Midbrain (tissue), 1 donor: ENCODE measurements at regions not wholly inside any gene's neighbourhood (a gene's known extent, or its start where the extent isn't known, plus 50 kb on each side); places are given as distances from the start of the nearest gene placed in this dataset.

Experiments used
- DNase-seq: peaks from one replicate; lab custom pipeline; 2025; lab: John Stamatoyannopoulos, UW

DNA sequence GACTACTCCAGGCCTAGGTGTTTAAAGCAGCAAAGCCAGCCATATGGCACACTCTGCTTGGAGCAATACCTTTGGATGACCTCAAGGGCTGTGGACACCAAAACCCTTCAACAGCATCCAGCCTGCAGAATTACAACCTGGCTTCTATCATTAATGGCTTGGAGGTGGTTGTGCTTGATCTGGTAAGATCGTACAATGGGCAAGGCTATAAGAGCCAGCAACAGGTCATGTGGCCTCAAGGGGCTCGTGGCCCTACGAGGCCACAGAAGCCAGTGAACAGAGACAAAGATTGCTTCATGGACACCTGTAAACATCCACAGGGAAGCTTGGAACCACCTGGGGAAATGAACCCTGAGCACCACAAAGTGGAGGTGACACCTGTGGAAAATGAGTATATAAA is 657.3 kb downstream of the BCL11B start:
- no peak for DNase-seq

DNA sequence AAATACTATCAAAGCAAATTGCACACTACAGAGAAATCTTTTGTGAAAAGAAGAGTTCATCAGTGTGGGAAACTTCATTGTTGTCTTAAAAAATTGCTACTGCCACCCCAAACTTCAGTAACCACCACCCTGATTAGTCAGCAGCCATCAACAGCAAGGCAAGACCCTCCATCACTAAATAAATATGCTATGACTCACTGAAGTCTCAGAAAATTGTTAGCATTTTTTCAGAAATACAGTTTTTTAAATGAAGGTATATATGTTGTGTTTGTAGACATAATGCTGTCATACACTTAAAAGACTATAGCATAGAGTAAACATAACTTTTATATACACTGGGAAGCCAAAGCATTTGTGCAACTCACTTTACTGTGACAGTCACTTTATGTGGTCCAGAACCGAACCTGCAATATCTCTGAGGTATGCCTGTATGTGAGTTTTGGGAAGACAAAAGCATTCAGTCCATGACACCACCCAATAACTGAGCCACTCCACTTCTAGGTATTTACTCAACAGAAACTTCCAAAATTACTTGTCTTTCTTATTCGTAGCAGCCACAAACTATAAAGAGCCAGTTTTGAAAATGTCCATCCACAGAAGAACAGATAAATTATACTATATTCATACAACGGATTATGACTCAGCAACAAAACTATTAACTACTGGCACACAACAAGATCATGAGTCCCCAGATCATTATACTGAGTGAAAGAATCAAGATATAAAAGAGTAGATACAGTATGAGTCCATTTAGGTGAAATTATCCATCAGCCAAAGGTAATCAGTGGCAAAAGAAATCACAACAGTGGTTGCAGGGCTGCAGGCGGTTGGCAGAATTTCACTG is 649.6 kb downstream of the BCL11B start:
- DNase-seq: no peak

DNA sequence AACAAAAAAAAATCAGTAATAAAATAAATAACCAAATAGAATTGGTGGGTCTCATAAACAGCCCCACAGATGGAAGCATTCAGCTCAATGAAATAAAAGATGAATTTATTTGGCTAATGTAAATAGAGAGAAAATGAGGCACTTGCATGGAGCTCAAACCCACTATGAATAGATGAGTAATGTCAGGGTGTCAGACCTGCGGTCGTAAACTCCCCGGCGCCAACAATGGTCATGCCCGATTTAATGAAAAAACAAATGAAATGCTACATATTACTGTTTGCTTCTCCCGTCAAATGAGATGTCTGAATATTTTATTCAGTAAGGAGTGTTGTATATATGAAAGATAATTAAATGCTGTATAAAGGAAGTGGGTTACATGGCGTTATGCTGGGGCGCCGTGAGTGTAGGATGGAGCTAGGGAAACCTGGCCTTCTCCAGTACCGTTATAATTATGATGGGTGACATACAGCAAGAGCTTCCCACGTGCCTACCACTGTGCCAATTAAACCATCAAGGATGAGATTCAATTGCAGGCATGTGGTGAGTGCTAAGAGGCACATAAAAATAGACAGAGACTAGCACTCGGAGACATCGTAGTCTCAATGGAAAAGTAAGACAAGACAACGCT is 648.1 kb downstream of the BCL11B start:
- DNase-seq: no peak

GRCh38 chr14:98633380-98633779 is 638.6 kb downstream of the BCL11B start:
- DNase-seq: peak; percentile 85

DNA sequence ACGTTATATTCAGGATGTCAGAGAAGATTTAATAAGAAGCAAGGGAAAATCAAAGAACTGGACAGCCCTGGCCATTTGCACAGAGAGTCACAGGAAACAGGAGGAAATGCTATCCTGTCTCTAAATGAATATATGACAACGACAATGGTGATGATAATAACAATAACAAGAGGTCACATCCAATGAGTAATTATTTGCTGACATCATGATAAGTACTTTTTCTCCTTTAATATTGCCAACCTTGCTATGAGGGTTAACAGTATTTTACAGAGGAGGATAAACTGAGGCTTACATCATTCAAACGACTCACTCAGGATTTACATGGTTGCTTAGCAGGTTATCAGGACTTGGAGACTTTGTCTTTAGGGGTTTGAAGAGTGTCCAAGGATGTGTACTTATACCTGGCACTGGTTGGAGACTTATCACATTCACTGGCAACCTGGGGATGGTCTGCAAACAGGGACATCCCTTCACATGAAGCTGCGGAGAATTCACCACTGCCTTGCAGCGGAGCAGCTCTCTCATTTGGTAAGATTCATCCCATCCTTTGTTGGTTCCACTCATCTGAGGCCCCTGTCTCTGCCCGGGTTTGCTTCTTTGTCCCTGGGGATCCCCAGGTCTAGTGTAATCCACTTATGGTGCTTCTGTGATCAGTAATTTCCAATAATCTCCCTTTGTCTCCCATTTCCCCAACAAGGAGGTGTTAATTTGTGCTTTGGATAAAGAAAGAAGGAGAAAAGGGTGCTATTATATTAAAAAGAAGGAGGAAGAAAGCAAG is 637.8 kb downstream of the BCL11B start:
- no peak for DNase-seq

- DNase-seq: no peak
Observed at GRCh38 chr14:98638366-98638765, 633.6 kb downstream of the BCL11B start.

- no peak for DNase-seq
Observed at GRCh38 chr14:98647754-98648153, 624.2 kb downstream of the BCL11B start.

- no peak for DNase-seq
Observed at GRCh38 chr14:98651037-98651436, 621.0 kb downstream of the BCL11B start.

DNA sequence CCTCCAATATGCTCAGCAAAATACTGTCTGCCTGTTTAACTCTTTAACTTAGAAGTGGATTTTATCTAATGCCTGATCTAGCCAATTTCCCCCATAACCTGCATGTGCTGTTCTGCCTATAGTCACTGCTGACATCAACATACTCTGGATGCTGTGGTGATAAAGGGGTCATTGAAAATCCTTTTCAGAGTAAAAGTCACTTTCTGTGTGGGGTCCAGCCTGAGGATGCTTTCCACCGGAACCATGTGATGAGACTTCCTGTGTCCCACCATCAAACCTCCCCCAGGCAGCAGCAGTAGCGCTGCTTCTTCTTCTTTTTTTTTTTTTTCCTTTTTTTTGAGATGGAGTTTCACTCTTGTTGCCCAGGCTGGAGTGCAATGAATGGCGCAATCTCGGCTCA is 607.0 kb downstream of the BCL11B start:
- no peak for DNase-seq

DNA sequence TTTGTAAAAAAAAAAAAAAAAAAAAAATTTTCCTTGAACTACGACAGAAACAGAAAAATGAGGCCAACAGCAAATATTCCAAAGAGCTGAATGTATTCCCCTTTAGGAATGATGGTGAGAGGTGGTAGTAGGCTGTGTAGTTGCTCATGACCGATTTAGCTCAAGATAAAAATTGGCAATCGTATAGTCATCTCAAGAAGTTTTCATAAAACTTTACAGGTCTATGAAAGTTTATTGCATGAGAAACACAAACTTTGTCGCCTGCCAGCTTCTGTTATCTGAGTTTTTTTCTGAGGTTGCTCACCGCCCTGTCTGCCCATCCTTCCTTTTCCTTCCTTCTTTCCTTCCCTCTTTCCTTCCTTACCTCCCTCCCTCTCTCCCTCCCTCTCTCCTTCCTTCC is 605.5 kb downstream of the BCL11B start:
- DNase-seq: no peak

DNA sequence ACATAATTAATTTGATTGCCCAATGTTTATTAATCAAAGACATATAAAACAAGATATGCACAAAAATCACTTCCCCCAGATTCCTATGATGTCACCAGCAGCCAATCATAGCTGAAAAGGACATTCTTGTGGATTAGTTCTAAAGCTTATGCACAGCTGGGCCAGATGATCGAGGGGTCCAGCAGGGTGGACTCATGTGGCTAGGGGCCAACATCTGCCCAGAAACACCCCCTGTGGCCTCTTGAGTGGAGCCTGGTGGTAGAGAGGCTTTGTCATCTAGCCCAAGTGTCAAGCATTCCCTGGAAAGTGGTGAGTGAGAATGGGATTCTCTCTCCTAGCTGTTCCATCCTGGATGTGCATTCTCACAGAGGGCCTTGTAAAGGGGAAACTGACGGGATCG is 590.0 kb downstream of the BCL11B start:
- DNase-seq: no peak

DNA sequence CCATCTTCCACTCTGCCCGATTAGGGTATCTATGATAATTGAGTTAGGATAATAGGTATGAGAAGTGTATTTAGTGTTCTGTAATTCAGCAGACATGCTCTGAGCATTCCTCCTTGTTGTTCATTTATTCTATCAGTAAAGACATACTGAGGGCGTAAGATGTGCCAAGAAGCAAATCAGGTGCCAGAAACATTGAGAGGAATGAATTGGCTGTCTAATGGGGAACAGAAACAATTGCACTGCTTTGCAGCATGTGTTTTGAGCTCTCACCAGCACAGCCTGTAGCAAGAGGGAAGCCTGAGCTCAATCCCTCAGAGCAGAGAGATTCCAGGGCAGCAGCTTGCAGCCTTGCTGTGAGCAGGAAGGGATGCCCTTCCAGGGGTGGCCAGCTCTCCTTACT is 589.3 kb downstream of the BCL11B start:
- DNase-seq: no peak

DNA sequence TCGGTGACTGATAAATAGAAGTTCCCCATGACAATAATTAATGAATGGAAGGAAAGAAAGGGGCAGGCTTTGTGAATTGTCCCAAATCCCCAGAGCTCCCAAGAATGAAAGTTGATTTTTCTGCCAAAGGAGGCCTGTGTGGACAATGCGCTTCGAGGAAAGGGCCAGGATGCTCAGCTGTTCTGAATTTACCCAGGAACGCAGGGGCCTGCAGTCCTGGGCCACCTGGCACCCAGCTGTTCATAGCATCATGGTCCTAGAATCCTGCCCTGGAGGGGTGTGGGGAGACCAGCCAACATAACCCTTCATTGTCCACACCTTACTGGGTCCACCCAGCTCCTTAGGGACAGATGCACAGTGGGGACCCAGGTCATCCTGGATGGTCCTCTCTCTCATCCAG is 587.5 kb downstream of the BCL11B start:
- no peak for DNase-seq

DNA sequence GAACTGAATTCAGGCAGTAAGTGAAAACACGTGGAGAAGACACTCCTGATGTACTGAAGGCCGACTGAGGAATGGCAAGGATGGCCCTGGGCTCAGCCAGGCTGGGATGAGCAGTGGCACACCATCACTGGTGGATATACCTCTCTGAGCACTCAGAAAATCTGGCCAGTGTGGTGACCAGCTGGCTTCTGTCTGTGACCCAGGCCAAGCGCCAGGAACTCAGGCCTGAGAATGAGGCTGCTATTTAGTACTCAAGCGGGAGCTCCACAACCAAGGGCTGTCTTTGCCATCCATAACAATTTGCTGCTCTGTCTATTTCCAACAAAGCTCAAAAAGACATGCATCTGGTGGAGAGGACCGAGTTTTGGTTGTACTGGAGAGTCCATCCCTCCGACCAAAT is 586.3 kb downstream of the BCL11B start:
- DNase-seq: peak; percentile 14

- DNase-seq: no peak
Observed at GRCh38 chr14:98688446-98688845, 583.6 kb downstream of the BCL11B start.

DNA sequence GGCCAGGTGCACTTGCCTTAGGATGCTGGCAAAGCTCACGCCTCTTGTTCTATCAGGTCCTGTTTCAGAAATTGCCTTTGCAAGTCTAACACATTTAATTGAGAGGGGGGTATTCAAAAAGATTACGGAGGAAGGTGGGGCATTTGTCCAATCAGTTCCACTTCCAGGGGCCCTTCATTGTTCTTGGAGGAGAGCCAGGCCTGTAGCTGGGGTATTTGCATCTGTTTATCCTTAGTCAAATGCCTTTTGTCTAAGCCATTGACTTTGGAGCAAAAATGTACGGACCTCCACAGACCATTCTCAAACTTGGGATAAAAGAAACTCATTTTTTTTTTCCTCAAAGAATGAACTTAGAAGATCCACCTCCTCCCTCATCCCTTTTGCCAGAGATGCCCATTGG is 582.0 kb downstream of the BCL11B start:
- no peak for DNase-seq

GRCh38 chr14:98692832-98693231 is 579.2 kb downstream of the BCL11B start:
- no peak for DNase-seq

DNA sequence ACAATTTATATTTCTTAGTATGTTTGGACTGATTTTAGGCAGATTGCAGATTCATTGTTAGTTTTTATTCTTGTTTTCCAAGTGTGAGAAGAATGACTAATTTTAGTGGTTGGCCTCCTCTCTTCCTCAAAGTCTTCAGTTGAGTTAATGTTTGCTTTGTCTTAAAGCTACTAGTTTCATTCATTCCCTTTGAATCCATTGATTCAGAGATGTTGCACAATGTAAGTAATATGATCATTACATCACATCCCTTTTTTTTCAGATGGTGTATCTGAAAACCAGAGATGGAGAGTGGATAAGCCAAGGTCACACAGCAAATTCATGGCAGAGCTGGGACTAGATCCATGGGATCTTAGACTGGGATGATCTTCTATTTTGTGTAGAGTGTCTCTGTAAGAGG is 577.5 kb downstream of the BCL11B start:
- DNase-seq: no peak

DNA sequence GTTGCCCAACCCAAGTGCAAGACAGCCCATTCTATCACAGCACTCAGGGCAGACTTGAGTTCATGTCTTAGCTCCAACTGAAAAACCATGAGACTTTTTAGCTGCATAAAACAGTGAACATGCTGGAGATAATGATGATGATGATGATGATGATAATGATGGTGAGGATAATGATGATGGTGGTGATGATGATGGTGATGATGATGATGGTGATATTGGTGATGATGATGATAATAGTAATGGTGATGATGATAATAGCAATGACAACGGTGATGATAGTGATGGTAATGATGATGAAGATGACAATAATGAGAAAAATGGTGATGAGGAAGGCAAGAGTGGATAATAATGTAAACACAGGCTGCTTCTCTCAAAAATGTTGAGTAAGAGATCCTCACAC is 576.2 kb downstream of the BCL11B start:
- no peak for DNase-seq

DNA sequence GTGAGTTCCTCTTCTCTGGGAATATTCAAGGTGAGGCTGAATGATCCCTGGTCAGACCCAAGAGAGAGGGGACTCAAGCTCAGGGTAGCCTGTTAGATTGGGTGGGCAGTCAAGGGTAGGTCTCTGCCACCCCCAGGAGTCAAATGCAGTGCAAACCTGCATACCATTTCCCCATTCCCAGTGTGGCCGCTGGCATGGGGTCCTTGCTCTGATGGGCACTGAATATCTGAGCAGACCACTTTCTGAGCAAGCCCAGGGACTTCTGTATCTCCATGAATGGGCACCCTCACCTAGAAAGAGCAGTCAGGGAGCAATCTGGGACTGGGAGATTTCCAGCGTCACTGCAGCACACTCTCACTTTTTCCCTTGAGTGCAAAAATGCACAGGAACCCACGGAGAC is 573.7 kb downstream of the BCL11B start:
- DNase-seq: no peak

DNA sequence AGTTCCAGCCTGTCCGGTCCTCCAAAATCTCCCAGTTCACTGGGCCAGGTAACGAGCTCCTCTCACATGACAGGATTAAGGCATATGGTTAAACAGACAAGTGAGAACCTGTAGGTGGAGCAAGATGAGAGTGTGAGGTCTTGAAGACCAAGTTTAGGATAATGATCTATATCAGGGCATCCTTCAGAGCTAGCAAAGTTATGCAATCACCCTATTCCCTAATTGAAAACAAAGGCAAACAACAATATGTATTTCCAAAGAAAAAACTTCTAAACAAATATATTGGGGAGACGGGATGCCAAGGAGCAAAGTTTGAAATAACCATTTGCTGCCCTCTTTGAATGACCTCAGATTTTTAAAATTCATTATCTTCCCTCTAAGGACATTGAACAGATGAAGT is 571.2 kb downstream of the BCL11B start:
- no peak for DNase-seq

GRCh38 chr14:98701377-98701776 is 570.6 kb downstream of the BCL11B start:
- no peak for DNase-seq

DNA sequence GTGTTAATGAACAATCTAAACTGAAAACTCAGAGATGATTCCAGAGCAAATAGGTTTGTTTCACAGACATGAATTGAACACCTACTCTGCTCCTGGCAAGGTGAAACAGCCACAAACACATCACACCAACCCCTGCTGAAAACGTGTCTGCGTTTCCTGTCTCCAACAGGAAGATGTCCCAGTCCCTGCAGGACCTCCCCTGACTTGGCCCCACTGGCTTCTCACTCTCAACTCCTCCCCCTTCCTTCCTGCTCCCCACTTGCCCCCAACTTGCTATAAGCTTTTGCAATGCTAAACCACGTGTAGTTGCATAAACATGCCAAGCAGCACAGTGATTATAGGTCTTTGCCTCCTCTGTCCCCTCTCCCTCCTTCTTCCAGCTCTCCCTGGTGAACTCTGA is 567.6 kb downstream of the BCL11B start:
- no peak for DNase-seq
